ENCODE measurements at regions not wholly inside any gene's neighbourhood (a gene's known extent, or its start where the extent isn't known, plus 50 kb on each side); places are given as distances from the start of the nearest gene placed in this dataset.
A peak's percentile ranks its signal among the peaks of the same experiment; 100 is the strongest.

DNA sequence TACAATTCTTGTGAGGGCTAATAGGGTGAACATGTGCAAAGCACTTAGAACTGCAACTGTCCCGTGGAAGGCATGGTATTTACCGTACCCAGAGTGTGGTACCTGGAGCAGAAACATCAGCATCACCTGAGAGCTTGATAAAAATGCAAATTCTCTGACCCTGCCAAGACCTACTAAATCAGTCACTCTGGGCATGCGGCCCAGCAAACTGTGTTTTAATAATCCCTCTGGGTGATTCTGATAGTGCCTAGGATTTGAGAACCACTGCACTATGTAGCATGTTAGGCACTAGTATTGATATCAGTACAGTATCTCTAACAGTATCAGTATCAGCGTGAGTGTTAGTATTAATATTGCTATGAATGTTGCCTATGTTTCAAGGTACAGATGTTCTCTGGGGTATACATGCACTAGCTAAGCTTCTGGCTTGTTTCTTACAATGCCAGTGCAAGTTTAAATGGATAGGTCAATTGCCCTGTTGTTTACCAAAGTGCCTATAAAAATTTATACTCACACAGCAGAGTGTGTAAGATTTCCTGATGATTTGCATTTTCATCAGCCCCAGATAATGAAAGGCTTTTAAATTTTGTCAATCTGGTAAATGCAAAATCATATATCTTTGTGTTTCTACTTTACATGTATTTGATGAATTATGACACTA lies 354.0 kb downstream of the HS3ST1 start:
- no peak for DNase-seq (ENCODE audit: low read depth)
- TF ChIP-seq, protein P1, sequence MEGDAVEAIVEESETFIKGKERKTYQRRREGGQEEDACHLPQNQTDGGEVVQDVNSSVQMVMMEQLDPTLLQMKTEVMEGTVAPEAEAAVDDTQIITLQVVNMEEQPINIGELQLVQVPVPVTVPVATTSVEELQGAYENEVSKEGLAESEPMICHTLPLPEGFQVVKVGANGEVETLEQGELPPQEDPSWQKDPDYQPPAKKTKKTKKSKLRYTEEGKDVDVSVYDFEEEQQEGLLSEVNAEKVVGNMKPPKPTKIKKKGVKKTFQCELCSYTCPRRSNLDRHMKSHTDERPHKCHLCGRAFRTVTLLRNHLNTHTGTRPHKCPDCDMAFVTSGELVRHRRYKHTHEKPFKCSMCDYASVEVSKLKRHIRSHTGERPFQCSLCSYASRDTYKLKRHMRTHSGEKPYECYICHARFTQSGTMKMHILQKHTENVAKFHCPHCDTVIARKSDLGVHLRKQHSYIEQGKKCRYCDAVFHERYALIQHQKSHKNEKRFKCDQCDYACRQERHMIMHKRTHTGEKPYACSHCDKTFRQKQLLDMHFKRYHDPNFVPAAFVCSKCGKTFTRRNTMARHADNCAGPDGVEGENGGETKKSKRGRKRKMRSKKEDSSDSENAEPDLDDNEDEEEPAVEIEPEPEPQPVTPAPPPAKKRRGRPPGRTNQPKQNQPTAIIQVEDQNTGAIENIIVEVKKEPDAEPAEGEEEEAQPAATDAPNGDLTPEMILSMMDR (IDR thresholded peaks at IDR 0.05; ENCODE audit: insufficient read depth, low read depth, low read length), result no peak
- no peak overlapping the region for H3K4me3 ChIP-seq (ENCODE audit: low read depth, low read length)

DNA sequence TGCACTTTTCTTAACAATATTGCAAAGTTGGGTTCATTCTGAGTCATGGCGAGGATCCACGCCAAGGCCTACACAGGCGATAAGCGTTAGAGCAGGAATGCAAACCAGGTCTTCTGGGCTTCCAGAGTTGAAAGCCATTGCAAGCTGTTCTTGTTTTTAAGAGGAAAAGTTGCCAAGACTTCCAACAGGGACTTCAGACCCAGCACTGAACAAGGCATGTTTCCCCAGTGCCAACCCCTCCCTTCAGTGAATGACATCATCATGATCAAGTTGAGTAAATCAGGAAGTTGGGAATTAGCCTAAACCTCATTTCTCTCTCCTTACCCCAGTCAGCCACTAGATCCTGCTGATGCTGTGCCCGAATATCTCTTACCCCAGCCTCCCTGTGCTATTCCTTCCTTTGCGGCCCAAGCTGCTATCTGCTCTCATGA lies 355.1 kb downstream of the HS3ST1 start:
- peak; percentile 15 for DNase-seq (ENCODE audit: low read depth)

DNA sequence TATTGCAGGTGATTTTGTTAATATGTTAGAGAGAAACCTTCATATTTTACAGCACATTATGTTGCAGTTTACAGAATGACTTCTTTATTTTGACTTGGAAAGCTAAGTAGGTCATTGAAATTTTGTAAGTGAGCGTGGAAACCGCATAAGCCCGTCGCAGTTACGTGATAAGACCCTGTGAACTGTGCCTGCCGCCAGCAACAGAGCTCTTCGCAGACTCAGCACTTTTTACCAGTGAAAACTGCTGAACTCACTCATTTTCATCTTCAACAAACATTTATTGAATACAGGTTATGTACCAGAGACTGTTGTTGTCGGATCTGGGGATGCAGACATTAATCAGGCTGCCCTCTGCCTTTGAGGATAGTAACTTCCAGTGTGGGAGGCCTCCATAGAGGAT lies 355.7 kb downstream of the HS3ST1 start:
- no peak overlapping the region for H3K4me3 ChIP-seq (ENCODE audit: low read depth, low read length)
- TF ChIP-seq, protein P1 (IDR thresholded peaks at IDR 0.05; ENCODE audit: insufficient read depth, low read depth, low read length), result no peak
- no peak for DNase-seq (ENCODE audit: low read depth)

More for the DNA sequence above, 355.1 kb downstream of the HS3ST1 start:
- no peak overlapping the region for H3K4me3 ChIP-seq (ENCODE audit: low read depth, low read length)
- TF ChIP-seq, protein P1 (IDR thresholded peaks at IDR 0.05; ENCODE audit: insufficient read depth, low read depth, low read length), result no peak

DNA sequence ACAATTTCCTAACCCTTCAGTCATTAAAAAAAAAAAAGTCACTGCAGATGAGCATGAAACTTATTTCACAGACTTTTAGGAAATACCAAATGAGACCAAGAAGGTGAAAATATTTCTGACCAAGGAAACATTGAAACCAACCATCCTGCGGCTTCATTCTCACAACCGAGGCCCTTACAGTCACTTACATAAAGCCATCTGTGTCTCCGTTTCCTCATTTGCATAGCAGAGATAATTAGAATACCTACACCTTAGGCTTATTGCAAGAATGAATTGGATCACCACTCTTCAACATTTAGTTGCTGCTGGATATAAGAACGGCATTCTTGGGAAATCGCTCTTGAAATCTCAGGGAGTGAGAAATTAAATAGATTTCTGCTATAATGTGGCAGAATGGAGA lies 356.2 kb downstream of the HS3ST1 start:
- TF ChIP-seq, protein P1 (IDR thresholded peaks at IDR 0.05; ENCODE audit: insufficient read depth, low read depth, low read length), result no peak
- no peak for DNase-seq (ENCODE audit: low read depth)

DNA sequence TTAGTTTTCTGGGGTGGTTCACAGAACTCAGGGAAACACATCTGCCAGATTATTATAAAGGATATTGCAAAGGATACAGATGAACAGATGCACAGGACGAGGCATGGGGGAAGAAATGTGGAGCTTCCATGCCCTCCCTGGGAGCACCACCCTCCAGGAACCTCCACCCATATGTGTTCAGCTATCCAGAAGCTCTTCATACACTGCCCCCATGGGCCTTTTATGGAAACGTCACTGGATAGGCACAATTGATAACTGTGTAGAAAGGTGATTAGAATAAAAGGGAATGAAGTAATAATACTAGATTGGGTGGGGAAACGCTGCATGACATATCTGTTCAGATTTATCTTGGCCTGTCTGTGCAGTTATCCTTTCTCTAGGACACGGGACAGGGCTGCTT lies 357.9 kb downstream of the HS3ST1 start:
- no peak overlapping the region for H3K4me3 ChIP-seq (ENCODE audit: low read depth, low read length)
- DNase-seq (ENCODE audit: low read depth), result no peak
- TF ChIP-seq, protein P1 (IDR thresholded peaks at IDR 0.05; ENCODE audit: insufficient read depth, low read depth, low read length), result no peak

More for the DNA sequence above, 356.2 kb downstream of the HS3ST1 start:
- H3K4me3 ChIP-seq (ENCODE audit: low read depth, low read length), result no peak overlapping the region

DNA sequence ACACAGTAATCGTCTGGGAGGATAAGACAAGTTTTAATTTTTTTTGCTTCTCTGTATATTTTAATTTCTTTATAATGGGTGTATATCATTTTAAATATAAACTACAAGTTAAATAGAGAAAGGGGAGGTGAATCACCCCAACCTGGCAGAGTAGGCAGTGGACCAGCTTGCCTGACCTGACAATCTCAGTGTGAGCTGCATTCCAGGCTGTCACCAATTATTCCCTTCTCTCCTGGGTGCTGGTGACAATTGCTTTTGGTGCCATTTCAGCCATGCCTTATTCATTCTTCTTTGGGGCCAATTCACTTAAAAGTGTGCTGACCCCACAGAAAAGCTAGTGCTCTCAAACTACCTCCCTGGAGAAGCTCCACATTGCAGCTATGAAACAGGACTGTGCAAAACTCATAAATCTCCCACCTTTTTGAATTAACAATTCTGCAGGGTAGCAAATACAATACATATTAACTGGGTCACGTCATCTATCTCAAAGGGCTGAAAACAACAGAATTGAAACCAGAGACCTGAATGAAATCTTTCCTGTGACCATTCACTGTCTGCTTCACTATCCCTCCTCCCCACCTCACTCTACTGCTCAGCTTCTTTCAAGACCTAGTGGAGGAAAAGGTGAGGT lies 359.0 kb downstream of the HS3ST1 start:
- H3K4me3 ChIP-seq (ENCODE audit: low read depth, low read length), result no peak overlapping the region
- DNase-seq (ENCODE audit: low read depth), result no peak
- TF ChIP-seq, protein P1 (IDR thresholded peaks at IDR 0.05; ENCODE audit: insufficient read depth, low read depth, low read length), result no peak
